ENCODE measurements at regions not wholly inside any gene's neighbourhood (a gene's known extent, or its start where the extent isn't known, plus 50 kb on each side); places are given as distances from the start of the nearest gene placed in this dataset.

GRCh38 chr6:4588581-4588980, 187.6 kb upstream of the CDYL start:
- TF ChIP-seq POLR2AphosphoS5 (IDR thresholded peaks at IDR 0.05; ENCODE audit: borderline replicate concordance, low read depth, low read length) (no peak), EZH2 (IDR thresholded peaks at IDR 0.05) (no peak), FOXP2 (optimal IDR thresholded peaks at IDR 0.05; ENCODE audit: control extremely low read depth, extremely low read length, insufficient read depth) (no peak)

Data from SK-N-MC (cell line).